SU-DHL-6 (cell line): ENCODE measurements at regions not wholly inside any gene's neighbourhood (a gene's known extent, or its start where the extent isn't known, plus 50 kb on each side); places are given as distances from the start of the nearest gene placed in this dataset.

Experiments used
- H2AFZ ChIP-seq: fragments of 200-600 bp; sonication (generic); 2 replicates; pipeline ENCODE4 v1.6.1; 2014; ENCODE audit warnings: low read depth, mild to moderate bottlenecking, moderate library complexity, mixed read lengths, antibody characterized with exemption, low read length; ENCODE audit not compliant: severe bottlenecking
- H3F3A ChIP-seq: fragments of 200-600 bp; shearing (Covaris generic); 2 replicates; pipeline ENCODE4 v1.6.0; 2016; ENCODE audit warnings: antibody characterized with exemption, mild to moderate bottlenecking; ENCODE audit not compliant: insufficient read depth
- H3K27ac ChIP-seq: fragments of 200-600 bp; sonication (generic); 2 replicates; pipeline ENCODE4 v1.5.1; 2016; ENCODE audit warnings: low read depth, mild to moderate bottlenecking, low read length, moderate library complexity, mixed read lengths
- H3K27me3 ChIP-seq: fragments of 200-600 bp; sonication (generic), shearing (Covaris generic); 2 replicates; pipeline ENCODE4 v1.6.0; 2014; ENCODE audit warnings: mild to moderate bottlenecking, low read length
- H3K36me3 ChIP-seq: fragments of 200-600 bp; sonication (generic); 2 replicates; pipeline ENCODE4 v1.6.1; 2014; ENCODE audit warnings: mild to moderate bottlenecking, low read length, mixed read lengths
- H3K4me2 ChIP-seq: fragments of 300-600, 200-600 bp; shearing (Covaris generic), sonication (generic); 2 replicates; pipeline ENCODE4 v1.6.0; 2014; ENCODE audit warnings: low read length, low read depth, mild to moderate bottlenecking; ENCODE audit not compliant: poor library complexity, severe bottlenecking
- H3K4me3 ChIP-seq: fragments of 200-600 bp; sonication (generic); 2 replicates; pipeline ENCODE4 v1.5.1; 2014; ENCODE audit warnings: antibody characterized with exemption, low read length, mild to moderate bottlenecking, mixed read lengths; ENCODE audit not compliant: insufficient read depth, poor library complexity, severe bottlenecking
- H3K79me2 ChIP-seq: fragments of 200-600 bp; sonication (generic); 2 replicates; pipeline ENCODE4 v1.6.1; 2014; ENCODE audit warnings: mild to moderate bottlenecking, low read length, moderate library complexity; ENCODE audit not compliant: insufficient read depth
- H3K9ac ChIP-seq: fragments of 200-600 bp; sonication (generic); 2 replicates; pipeline ENCODE4 v1.7.0; 2014; ENCODE audit warnings: mild to moderate bottlenecking, low read length
- H3K9me2 ChIP-seq: fragments of 200-600 bp; sonication (generic); replicated peaks from 2 replicates; pipeline ENCODE4 v1.6.1; 2014; ENCODE audit warnings: low read length; ENCODE audit not compliant: insufficient read depth
- H3K9me3 ChIP-seq: fragments of 200-600 bp; sonication (generic); 2 replicates; pipeline ENCODE4 v1.6.1; 2014; ENCODE audit warnings: low read length, mixed read lengths; ENCODE audit not compliant: insufficient read depth
- H4K20me1 ChIP-seq: fragments of 200-600 bp; sonication (generic); 2 replicates; pipeline ENCODE4 v1.6.1; 2014; ENCODE audit warnings: low read depth, mild to moderate bottlenecking, antibody characterized with exemption, low read length, moderate library complexity, mixed read lengths
- CTCF ChIP-seq: fragments of 200-600 bp; sonication (generic); IDR thresholded peaks from one replicate; pipeline ENCODE4 v1.5.1; 2017; ENCODE audit warnings: antibody characterized with exemption, mild to moderate bottlenecking, low read length, moderate library complexity; ENCODE audit not compliant: insufficient read depth, poor library complexity, severe bottlenecking
- EZH2phosphoT487 ChIP-seq: fragments of 200-600 bp; sonication (generic), shearing (Covaris generic); conservative IDR thresholded peaks from 2 replicates; pipeline ENCODE4 v1.6.1; 2018; ENCODE audit warnings: mild to moderate bottlenecking, antibody characterized with exemption, low read length, moderate library complexity, mixed read lengths

- H3K9me2 ChIP-seq, result no peaks in the 10 kb centered on the region
- no peaks in the 10 kb centered on the region for H3K27me3 ChIP-seq
- H3K4me2 ChIP-seq, result no peak overlapping the region
- no peaks in the 10 kb centered on the region for H4K20me1 ChIP-seq
- H2AFZ ChIP-seq, result no peak overlapping the region
- TF ChIP-seq CTCF (no peak), EZH2phosphoT487 (no peak)
- no peak overlapping the region for H3K27ac ChIP-seq
- no peaks in the 10 kb centered on the region for H3K79me2 ChIP-seq
- no peaks in the 10 kb centered on the region for H3K9me3 ChIP-seq
- H3K4me3 ChIP-seq, result no peak overlapping the region
- no peak overlapping the region for H3K9ac ChIP-seq
- H3F3A ChIP-seq, result no peaks in the 10 kb centered on the region
- no peaks in the 10 kb centered on the region for H3K36me3 ChIP-seq
Observed at GRCh38 chr11:134640971-134641968, 229.2 kb upstream of the B3GAT1 start.

- H3F3A ChIP-seq, result no peaks in the 10 kb centered on the region
- H3K27me3 ChIP-seq, result no peaks in the 10 kb centered on the region
- H3K36me3 ChIP-seq, result no peaks in the 10 kb centered on the region
- TF ChIP-seq EZH2phosphoT487 (no peak), CTCF (no peak)
- no peak overlapping the region for H2AFZ ChIP-seq
- H3K4me3 ChIP-seq, result no peak overlapping the region
- no peaks in the 10 kb centered on the region for H3K9me3 ChIP-seq
- no peaks in the 10 kb centered on the region for H3K79me2 ChIP-seq
- H3K9ac ChIP-seq, result no peak overlapping the region
- no peaks in the 10 kb centered on the region for H4K20me1 ChIP-seq
- H3K9me2 ChIP-seq, result no peaks in the 10 kb centered on the region
- H3K27ac ChIP-seq, result no peak overlapping the region
- H3K4me2 ChIP-seq, result no peak overlapping the region
Observed at GRCh38 chr11:134640536-134640935, 228.5 kb upstream of the B3GAT1 start.

GRCh38 chr11:134639586-134640330 lies 227.7 kb upstream of the B3GAT1 start:
- no peak overlapping the region for H3K27ac ChIP-seq
- no peak overlapping the region for H3K4me3 ChIP-seq
- H4K20me1 ChIP-seq, result no peaks in the 10 kb centered on the region
- H3K27me3 ChIP-seq, result no peaks in the 10 kb centered on the region
- H3K79me2 ChIP-seq, result no peaks in the 10 kb centered on the region
- TF ChIP-seq EZH2phosphoT487 (no peak), CTCF (no peak)
- no peak overlapping the region for H3K9ac ChIP-seq
- no peaks in the 10 kb centered on the region for H3K9me3 ChIP-seq
- no peaks in the 10 kb centered on the region for H3F3A ChIP-seq
- H3K9me2 ChIP-seq, result no peaks in the 10 kb centered on the region
- H2AFZ ChIP-seq, result no peak overlapping the region
- no peaks in the 10 kb centered on the region for H3K36me3 ChIP-seq
- H3K4me2 ChIP-seq, result no peak overlapping the region
